Stomach (tissue), 8 donors: ENCODE measurements at regions not wholly inside any gene's neighbourhood (a gene's known extent, or its start where the extent isn't known, plus 50 kb on each side); places are given as distances from the start of the nearest gene placed in this dataset.

Source experiments
- DNase-seq, 2 donors: peaks; one replicate each; pipeline versions ENCODE4 v3.0.0 to v3.0.0-alpha.2; 2013 to 2019
- H3K27ac ChIP-seq, 5 donors: fragments of 200-600 bp in 4 of 5; sonication (generic) in 4 of 5; one replicate each; pipeline ENCODE4 v1.5.1; 2013 to 2019; ENCODE audit warnings: mild to moderate bottlenecking in 1 of 5, moderate library complexity in 1 of 5
- H3K27me3 ChIP-seq, 3 donors: fragments of 200-600 bp; sonication (generic); one replicate each; pipeline ENCODE4 v1.5.1; 2017 to 2019; ENCODE audit warnings: mixed run types in 1 of 3
- H3K36me3 ChIP-seq, 4 donors: fragments of 200-600 bp; sonication (generic); 1 replicate in 3 of 4; 2 replicates in 1 of 4; pipeline ENCODE4 v1.5.1; 2016 to 2019
- H3K4me1 ChIP-seq, 4 donors: fragments of 200-600 bp; sonication (generic); one replicate each; pipeline ENCODE4 v1.5.1; 2016 to 2019
- H3K4me3 ChIP-seq, 4 donors: fragments of 200-600 bp; sonication (generic) in 3 of 4; one replicate each; pipeline ENCODE4 v1.5.1; 2016 to 2019; ENCODE audit warnings: mild to moderate bottlenecking in 1 of 4
- H3K9me3 ChIP-seq, 4 donors: fragments of 200-600 bp; sonication (generic); one replicate each; pipeline ENCODE4 v1.5.1; 2016 to 2019
- CTCF ChIP-seq, 7 experiments: fragments of 450-650 bp in 4 of 7; fragments of 200-600 bp in 3 of 7; sonication (generic) in 3 of 7; IDR thresholded peaks; one replicate each; pipeline ENCODE4 v1.5.1; 2016 to 2019; ENCODE audit warnings: antibody characterized with exemption in 7 of 7, control low read depth in 2 of 7, mild to moderate bottlenecking in 1 of 7
- EP300 ChIP-seq: sonication (generic); formaldehyde crosslinking; IDR thresholded peaks from one replicate; pipeline ENCODE4 v1.6.1; 2017; ENCODE audit warnings: antibody characterized with exemption
- POLR2A ChIP-seq, 4 donors: fragments of 450-650 bp; IDR thresholded peaks; one replicate each; pipeline ENCODE4 v1.6.1; 2016; ENCODE audit warnings: antibody characterized with exemption in 4 of 4, control low read depth in 2 of 4, mild to moderate bottlenecking in 1 of 4, moderate library complexity in 1 of 4
- POLR2AphosphoS5 ChIP-seq, 3 donors: sonication (generic); formaldehyde crosslinking; IDR thresholded peaks; one replicate each; pipeline ENCODE4 v1.6.1; 2016; ENCODE audit warnings: antibody characterized with exemption in 3 of 3
- WGBS, 5 donors: extraction: QIAGEN DNeasy Blood & Tissue Kit in 3 of 5; methylation state at CpG; one replicate each; pipeline versions ENCODE4 v1.1.5 to v1.1.7; 2013 to 2018; 5-methylcytosine and 5-hydroxymethylcytosine counted together
- intact Hi-C: fragments of 100-400 bp; cut with DNase I; formaldehyde crosslinking; loops from one replicate; pipeline ENCODE4 v1.15.1; 2023; ENCODE audit warnings: low total_unique reads
- donor health status: healthy with polysubstance abuse.
- donor health status: Bipolar disorder and iron deficiency.
- donor health status: healthy.

- WGBS, 5 donors, result 81 to 93% (median 84%) methylated on average over 2 of the region's 2 CpGs
Observed at GRCh38 chr10:112057072-112057471, 126.5 kb downstream of the GPAM start.

GRCh38 chr10:112059220-112059619, 124.3 kb downstream of the GPAM start:
- Histone ChIP-seq H3K4me1 (no peaks in the 10 kb centered on the region), H3K9me3 (no peaks in the 10 kb centered on the region), H3K27ac (no peak overlapping the region), H3K27me3 (no peaks in the 10 kb centered on the region), H3K36me3 (no peaks in the 10 kb centered on the region), H3K4me3 (no peak overlapping the region)
- no peak for DNase-seq
- intact Hi-C loops, result no loop called here
- TF ChIP-seq POLR2AphosphoS5 (IDR thresholded peaks at IDR 0.05) (no peak), EP300 (no peak), CTCF (IDR thresholded peaks at IDR 0.05) (no peak), POLR2A (IDR thresholded peaks at IDR 0.05) (no peak)
- WGBS, 5 donors, result 74 to 84% (median 77%) methylated on average over 6 of the region's 6 CpGs

More at GRCh38 chr10:112057072-112057471, 126.5 kb downstream of the GPAM start:
- no peaks in the 10 kb centered on the region for H3K4me1 ChIP-seq
- H3K4me3 ChIP-seq, result no peak overlapping the region
- no peak overlapping the region for H3K27ac ChIP-seq
- H3K27me3 ChIP-seq, result no peaks in the 10 kb centered on the region
- no peaks in the 10 kb centered on the region for H3K36me3 ChIP-seq
- no peaks in the 10 kb centered on the region for H3K9me3 ChIP-seq
- TF ChIP-seq POLR2A (IDR thresholded peaks at IDR 0.05) (no peak), POLR2AphosphoS5 (IDR thresholded peaks at IDR 0.05) (no peak), CTCF (IDR thresholded peaks at IDR 0.05) (no peak), EP300 (no peak)
- DNase-seq, result no peak
- intact Hi-C loops, result no loop called here

- TF ChIP-seq EP300 (no peak), POLR2A (IDR thresholded peaks at IDR 0.05) (no peak), CTCF (IDR thresholded peaks at IDR 0.05) (no peak), POLR2AphosphoS5 (IDR thresholded peaks at IDR 0.05) (no peak)
- WGBS, 5 donors, result 81 to 89% (median 87%) methylated on average over 2 of the region's 2 CpGs
- intact Hi-C loops, result no loop called here
- Histone ChIP-seq H3K27me3 (no peaks in the 10 kb centered on the region), H3K4me1 (no peaks in the 10 kb centered on the region), H3K4me3 (no peak overlapping the region), H3K36me3 (no peaks in the 10 kb centered on the region), H3K9me3 (no peaks in the 10 kb centered on the region), H3K27ac (no peak overlapping the region)
- DNase-seq, result no peak
Observed at GRCh38 chr10:112071596-112072133, 111.9 kb downstream of the GPAM start.

GRCh38 chr10:112078003-112078402, 105.6 kb downstream of the GPAM start:
- Histone ChIP-seq H3K27me3 (no peaks in the 10 kb centered on the region), H3K4me1 (peaks cover 0 to 13% (median 6%) of the 10 kb centered on the region in 4 donors), H3K9me3 (no peaks in the 10 kb centered on the region), H3K36me3 (no peaks in the 10 kb centered on the region), H3K27ac (no peak overlapping the region), H3K4me3 (no peak overlapping the region)
- intact Hi-C loops, result no loop called here
- DNase-seq, result no peak
- TF ChIP-seq POLR2AphosphoS5 (IDR thresholded peaks at IDR 0.05), result no peak
- no peak for TF ChIP-seq POLR2A (IDR thresholded peaks at IDR 0.05)
- TF ChIP-seq EP300, result no peak
- no peak for TF ChIP-seq CTCF (IDR thresholded peaks at IDR 0.05)
- WGBS, 5 donors, result 49 to 77% (median 69%) methylated on average over 1 of the region's 1 CpG
